ENCODE measurements at regions not wholly inside any gene's neighbourhood (a gene's known extent, or its start where the extent isn't known, plus 50 kb on each side); places are given as distances from the start of the nearest gene placed in this dataset.

- POLR2A ChIA-PET (ENCODE audit: low non-redundant PET) = no interaction called here
- peak; percentile 82 for DNase-seq (ENCODE audit: low spot score)
- CTCF ChIA-PET = no interaction called here
- H3K27ac ChIP-seq = peak overlapping the region; percentile 53
- TF ChIP-seq CTCF (conservative IDR thresholded peaks at IDR 0.05; ENCODE audit: low read depth) = no peak
Measured at GRCh38 chr17:73770115-73770848, 126.0 kb upstream of the SDK2 start.

- ChIA-PET POLR2A (ENCODE audit: low non-redundant PET) (no interaction called here), CTCF (no interaction called here)
- no peak for TF ChIP-seq CTCF (conservative IDR thresholded peaks at IDR 0.05; ENCODE audit: low read depth)
- no peak for DNase-seq (ENCODE audit: low spot score)
- H3K27ac ChIP-seq = peak overlapping the region; percentile 53
Measured at GRCh38 chr17:73770849-73771229, 126.6 kb upstream of the SDK2 start.

- no peak for TF ChIP-seq CTCF (conservative IDR thresholded peaks at IDR 0.05; ENCODE audit: low read depth)
- CTCF ChIA-PET = no interaction called here
- DNase-seq (ENCODE audit: low spot score) = no peak
- POLR2A ChIA-PET (ENCODE audit: low non-redundant PET) = no interaction called here
- H3K27ac ChIP-seq = no peak overlapping the region
Measured at GRCh38 chr17:73772107-73772705, 128.0 kb upstream of the SDK2 start.

GRCh38 chr17:73773702-73774101 lies 129.5 kb upstream of the SDK2 start:
- DNase-seq (ENCODE audit: low spot score) = no peak
- TF ChIP-seq CTCF (conservative IDR thresholded peaks at IDR 0.05; ENCODE audit: low read depth) = no peak
- no peak overlapping the region for H3K27ac ChIP-seq
- ChIA-PET CTCF (no interaction called here), POLR2A (ENCODE audit: low non-redundant PET) (no interaction called here)

- ChIA-PET CTCF (interaction anchor here (0.5 kb wide), 1 partner anchor 1942 kb away, joined by 4 read pairs; no protein-coding TSS in a partner anchor), POLR2A (ENCODE audit: low non-redundant PET) (no interaction called here)
- DNase-seq (ENCODE audit: low spot score) = no peak
- no peak for TF ChIP-seq CTCF (conservative IDR thresholded peaks at IDR 0.05; ENCODE audit: low read depth)
- no peak overlapping the region for H3K27ac ChIP-seq
Measured at GRCh38 chr17:73774852-73775251, 130.6 kb upstream of the SDK2 start.

GRCh38 chr17:73776351-73777130 lies 132.3 kb upstream of the SDK2 start:
- CTCF ChIA-PET = no interaction called here
- TF ChIP-seq CTCF (conservative IDR thresholded peaks at IDR 0.05; ENCODE audit: low read depth) = no peak
- POLR2A ChIA-PET (ENCODE audit: low non-redundant PET) = no interaction called here
- no peak overlapping the region for H3K27ac ChIP-seq
- no peak for DNase-seq (ENCODE audit: low spot score)
